CD4-positive, alpha-beta T cell treated with Interleukin-15 for 4 hours (primary cell): ENCODE measurements at regions not wholly inside any gene's neighbourhood (a gene's known extent, or its start where the extent isn't known, plus 50 kb on each side); places are given as distances from the start of the nearest gene placed in this dataset.

Experiments used
- DNase-seq: peaks from one replicate; pipeline ENCODE4 v3.0.0-alpha.2; 2020; ENCODE audit warnings: low spot score

GRCh38 chr6:10305790-10306415, 109.0 kb downstream of the TFAP2A start:
- DNase-seq: no peak

DNA sequence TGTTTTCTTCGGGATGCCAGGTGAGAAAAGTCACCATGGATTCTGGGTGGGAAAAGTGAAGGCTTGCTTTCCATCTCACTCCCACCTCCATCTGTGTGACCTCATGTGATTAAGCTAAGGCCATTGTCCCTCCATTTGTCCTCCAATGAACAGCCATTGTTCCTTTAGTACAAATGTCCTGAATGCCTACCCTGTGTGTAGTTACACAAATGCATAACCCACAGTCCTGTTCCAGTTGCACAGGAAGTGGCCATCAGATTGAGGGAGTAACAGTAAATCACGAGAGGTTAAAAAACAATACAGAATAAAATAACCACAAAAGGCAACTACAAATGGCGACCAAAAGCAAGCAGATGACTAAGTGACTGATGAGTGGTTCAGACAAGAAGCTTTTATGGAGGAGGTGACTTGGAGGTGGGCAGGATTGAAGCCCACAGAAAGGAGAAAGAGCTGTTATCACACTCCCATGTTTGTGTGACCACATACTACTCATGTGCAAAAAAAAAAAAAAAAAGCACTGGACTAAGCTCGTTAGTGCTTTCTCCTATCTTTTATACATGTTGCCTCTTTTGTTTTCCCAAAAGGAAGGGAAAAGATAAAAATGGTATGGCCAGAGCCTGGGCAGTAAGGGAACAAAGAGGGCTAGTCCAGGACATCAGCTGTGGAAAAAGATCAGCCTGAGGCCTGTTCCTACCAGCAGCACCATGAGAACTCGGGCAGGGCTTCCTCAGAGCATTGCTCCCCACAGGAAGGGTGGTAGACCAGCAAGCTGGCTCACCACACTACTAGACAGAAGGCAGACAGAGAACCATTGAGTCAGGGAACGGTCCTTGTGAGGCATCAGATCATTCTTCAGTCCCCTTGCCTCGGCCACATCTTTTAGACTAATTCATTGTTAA, 111.0 kb downstream of the TFAP2A start:
- DNase-seq: no peak

DNA sequence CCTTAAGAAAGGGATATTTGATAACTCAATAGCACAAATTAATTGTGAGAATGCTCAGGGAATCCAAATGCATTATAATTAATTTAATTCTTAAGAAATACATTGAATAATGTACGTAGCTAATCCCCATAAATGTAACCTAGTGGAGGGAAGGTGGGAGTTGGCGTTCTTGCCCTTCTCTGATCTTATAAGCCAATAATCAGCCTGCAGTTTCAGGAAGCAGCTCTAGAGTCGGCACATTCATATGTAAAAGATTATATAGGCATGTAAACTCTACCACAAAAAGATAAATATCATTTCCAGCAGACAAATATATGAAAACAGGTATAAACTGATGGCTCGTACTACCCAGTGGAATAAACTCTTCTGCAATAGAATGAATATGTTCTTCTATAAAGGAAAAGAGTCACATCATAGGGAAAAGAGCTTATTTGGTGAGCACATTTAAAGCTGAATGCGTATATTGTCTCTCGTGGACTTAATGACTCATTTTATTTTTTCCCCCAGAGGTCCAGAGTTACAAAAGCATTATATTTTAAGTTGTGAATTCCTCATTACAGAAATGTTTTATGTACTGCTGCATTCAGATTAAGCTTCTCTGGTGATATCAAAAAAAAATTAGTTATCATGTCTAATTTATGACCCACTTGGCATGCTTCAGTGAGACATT, 112.2 kb downstream of the TFAP2A start:
- DNase-seq: no peak

- DNase-seq: no peak
Measured at GRCh38 chr6:10300071-10300470, 114.8 kb downstream of the TFAP2A start.

- no peak for DNase-seq
Measured at GRCh38 chr6:10297832-10298231, 117.0 kb downstream of the TFAP2A start.

DNA sequence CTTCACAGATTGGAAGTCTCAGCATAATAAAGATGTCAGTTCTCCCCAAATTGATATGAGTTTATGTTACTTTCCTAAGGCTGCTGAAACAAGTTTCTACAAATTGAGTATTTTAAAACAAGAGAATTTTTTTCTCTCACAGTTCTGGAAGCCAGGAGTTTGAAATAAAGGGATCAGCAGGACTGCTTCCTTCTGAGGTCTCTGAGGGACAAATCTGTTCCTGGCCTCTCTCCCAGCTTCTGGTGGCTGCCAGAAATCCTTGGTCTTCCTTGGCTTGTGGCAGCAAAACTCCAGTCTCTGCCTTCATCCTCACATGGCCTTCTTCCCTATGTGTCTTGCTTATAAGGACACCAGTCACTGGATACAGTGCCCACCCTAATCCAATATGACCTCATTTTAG, 136.1 kb downstream of the TFAP2A start:
- no peak for DNase-seq

DNA sequence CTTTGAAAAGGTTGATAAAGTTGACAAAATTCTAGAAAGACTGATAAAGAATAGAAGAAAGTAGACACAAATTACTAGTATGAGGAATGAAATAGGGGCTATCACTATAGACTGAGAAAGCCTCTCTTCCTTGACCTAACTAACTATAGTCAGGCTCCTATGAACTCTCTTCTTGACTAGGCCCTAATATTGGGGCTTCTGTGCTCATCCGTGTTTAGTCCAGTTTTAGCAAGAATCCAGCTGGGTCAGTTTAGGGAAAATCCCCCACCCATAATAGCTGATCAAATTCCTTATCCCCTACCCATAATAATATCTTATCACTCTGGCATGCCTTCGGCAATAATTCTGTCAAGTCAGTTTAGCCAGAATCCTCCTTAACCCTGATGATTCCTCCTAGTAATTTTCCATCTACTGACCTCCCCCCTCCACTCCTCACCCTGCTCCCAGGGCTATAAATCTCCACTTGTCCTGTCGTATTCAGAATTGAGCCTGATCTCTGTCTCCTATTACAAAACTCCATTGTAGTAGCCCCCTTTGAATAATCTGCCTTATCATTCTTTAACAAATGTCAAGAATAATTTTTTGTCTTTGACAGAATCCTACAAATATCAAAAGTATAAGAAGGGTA, 138.1 kb downstream of the TFAP2A start:
- no peak for DNase-seq

- DNase-seq: no peak
Measured at GRCh38 chr6:10276106-10276505, 138.8 kb downstream of the TFAP2A start.

DNA sequence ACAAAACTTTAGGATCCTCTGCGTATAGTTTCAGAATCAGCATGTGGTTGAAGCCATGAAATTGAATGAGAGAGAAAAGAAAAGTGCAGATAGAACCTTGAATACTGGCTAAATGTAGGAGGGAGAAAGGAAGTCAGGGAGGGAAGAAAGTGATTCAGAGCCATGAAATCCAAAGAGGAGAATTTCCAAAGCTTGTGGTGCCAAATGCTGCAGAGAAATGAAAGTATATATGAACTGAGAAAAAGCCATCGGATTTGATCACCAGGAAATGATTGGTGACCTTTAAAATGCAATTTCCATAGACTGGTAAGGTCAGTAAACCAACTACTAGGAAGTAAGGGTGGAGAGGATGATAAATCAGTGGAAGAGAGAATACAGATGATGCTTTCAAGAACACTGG, 142.3 kb downstream of the TFAP2A start:
- DNase-seq: no peak

- no peak for DNase-seq
Measured at GRCh38 chr6:10271982-10272381, 142.9 kb downstream of the TFAP2A start.

DNA sequence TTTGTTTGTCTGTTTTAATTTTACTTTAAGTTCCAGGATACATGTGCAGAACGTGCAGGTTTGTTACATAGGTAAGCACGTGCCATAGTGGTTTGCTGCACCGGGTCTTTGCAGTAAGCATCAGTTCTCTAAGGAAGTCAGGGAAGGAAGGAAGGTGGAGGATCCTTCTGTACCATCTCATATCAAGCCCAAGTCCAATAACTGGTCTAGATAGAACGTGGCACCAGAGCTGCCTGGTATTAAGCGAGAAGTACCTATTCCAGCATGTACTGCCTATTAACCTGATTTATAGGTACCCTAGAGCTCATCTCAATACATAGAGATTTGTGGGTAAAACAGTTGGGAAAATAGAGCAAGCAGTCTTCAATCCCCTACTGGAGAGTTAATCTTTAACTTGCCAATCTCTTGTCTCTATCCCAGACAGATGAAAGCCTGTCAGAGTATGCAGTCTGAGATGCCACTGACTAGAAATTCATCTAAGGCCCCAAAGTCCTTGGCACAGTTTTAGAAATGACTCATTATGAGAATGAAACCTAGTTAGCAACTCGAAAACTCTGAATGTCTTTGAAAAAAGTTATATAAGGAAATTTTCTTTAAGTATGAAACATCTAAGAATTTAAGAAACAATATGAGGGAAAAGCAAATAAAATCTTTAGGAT, 144.9 kb downstream of the TFAP2A start:
- DNase-seq: no peak

DNA sequence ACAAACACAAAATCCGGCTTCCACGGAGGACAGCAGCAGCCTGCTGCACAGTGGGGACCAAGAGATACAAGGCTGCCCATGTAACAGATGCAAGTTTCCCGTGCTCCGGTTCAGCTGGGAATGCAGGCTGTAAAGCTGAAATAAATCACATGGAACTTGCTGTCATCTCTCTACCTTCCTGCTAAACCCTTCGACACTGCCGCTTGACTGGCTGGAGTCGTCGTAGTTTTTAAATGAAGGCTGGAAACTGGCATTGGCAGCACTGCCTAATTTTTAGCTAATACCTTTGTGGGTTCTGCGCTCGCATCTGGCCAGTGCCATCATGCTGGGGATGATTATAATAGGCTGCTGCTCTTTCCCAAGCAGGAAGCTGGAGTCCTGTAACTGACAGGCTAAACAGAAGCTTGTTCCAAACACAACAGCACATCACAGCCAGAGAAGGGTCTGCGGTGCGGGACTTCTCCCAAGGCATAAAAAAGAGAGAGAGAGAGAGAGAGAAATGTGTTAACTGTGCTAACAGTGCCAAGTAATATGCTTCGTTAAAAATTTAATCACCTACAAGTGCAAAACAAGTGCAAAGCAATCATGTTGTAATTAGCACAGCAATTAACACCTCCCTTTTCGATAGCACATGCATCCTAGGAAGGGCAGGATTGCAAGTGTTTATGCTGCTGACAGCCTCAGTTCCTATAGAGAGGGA, 146.1 kb downstream of the TFAP2A start:
- DNase-seq: no peak

DNA sequence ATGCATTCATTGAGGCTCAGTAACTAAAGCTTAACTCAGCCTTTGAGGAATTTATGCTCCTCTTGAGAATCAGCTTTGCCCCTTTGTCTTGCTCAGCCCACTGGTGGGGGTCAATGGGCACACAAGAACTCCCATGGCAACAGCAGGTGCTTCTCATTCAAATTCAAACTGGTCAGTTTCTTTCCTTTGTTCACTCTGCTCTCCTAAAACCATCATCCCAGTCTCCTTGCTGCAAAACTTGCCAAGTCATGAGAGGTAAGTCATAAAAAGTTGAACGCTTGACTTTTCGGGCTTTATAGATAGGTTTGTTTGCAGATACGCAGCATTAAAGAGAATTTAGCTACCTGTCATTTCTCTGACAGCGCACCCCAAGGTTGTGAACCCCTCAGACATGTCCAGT, 146.8 kb downstream of the TFAP2A start:
- DNase-seq: no peak

DNA sequence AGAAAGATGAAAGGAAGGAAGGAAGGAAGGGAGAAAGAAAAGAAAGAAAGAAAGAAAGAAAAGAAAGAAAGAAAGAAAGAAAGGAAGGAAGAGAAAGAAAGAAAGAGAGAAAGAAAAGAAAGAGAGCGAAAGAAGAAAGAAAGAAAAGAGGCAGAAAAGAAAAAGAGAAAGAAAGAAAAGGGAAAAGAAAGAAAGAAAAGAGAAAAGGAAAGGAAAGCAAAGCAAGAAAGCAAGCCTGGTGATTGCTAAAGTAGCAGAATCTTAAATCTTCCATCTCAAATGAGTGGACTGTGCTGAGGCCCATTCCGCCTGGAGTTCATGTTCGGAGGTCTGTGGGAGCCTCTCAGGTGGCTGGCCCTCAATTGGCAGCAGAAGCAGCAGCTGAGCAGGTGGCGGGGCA, 148.4 kb downstream of the TFAP2A start:
- DNase-seq: no peak

DNA sequence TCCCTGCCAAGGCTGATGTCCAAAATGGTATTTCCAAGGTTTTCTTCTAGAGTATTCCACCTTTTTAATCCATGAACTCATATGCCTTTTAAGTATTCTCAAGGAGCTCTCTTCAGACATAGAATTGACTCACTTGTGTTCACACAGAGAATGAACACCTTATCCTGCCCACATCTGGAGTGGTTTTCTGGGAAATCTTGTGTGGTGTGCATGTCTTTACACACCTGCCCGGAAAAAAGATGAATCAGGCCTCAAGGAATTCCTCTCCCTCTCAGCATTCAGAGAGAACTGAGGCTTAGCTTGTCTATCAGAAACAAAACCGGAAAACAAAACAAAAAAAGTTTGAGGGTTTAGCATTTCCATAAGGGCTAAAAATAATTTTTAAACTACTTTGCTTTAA, 148.8 kb downstream of the TFAP2A start:
- no peak for DNase-seq

GRCh38 chr6:10262505-10262904, 152.4 kb downstream of the TFAP2A start:
- DNase-seq: no peak

GRCh38 chr6:10259671-10260070, 155.2 kb downstream of the TFAP2A start:
- DNase-seq: no peak

DNA sequence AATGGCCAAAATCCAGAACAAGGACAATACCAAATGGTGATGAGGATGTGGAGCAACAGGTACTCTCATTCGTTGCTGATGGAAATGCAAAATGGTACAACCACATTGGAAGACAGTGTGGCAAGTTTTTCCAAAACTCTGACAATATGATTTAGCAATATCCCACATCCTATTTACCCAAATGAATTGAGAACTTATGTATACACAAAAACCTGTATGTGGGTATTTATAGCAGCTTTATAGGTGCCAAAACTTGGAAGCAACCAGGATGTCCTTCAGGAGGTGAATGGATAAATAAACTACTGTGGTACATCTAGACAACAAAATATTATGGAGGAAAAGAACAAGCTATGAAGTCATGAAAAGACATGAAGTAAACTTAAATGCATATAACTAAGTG, 156.5 kb downstream of the TFAP2A start:
- DNase-seq: no peak

GRCh38 chr6:10256113-10256690, 158.7 kb downstream of the TFAP2A start:
- no peak for DNase-seq

DNA sequence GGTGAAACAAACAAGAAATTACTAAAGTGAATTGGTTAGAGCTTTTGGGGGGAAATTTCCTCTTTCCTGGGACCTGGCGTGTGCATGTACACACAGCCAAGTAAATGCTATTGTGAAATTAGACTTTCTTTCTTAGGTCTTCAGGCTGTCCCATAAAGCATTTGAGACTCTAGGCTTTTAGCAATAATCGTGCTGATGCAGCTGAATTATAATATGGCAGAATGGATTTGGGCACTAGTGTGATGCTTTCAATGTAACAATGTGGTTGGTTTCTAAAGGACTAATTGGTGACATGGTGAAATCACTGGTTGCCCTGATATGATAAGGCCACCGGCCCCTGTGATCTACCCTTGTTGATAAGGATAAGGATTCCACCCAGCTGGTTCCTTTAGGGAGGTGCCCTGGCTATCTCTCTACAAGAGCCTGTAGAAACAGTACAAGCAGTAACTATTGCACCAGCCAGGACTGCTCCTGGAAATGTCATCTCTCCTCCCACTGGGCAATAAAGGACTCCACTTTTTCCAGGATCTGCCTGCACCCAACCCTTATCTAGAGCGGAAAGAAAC, 164.1 kb downstream of the TFAP2A start:
- DNase-seq: no peak

- DNase-seq: no peak
Measured at GRCh38 chr6:10248378-10248843, 166.5 kb downstream of the TFAP2A start.
